NAMALWA (cell line): ENCODE measurements at regions not wholly inside any gene's neighbourhood (a gene's known extent, or its start where the extent isn't known, plus 50 kb on each side); places are given as distances from the start of the nearest gene placed in this dataset.

ENCODE experiments used
- DNase-seq: peaks from one replicate; pipeline ENCODE4 v3.0.0-alpha.2; 2015; ENCODE audit warnings: low spot score

GRCh38 chr2:46850742-46851141 is 64.9 kb downstream of the MCFD2 start:
- no peak for DNase-seq

- DNase-seq, result no peak
Measured at GRCh38 chr2:46849721-46850556, 65.7 kb downstream of the MCFD2 start.

GRCh38 chr2:46849046-46849715 is 66.4 kb downstream of the MCFD2 start:
- no peak for DNase-seq

GRCh38 chr2:46848447-46848846 is 67.2 kb downstream of the MCFD2 start:
- peak; percentile 11 for DNase-seq

- no peak for DNase-seq
Measured at GRCh38 chr2:46847726-46848412, 67.7 kb downstream of the MCFD2 start.

GRCh38 chr2:46847185-46847710 is 68.4 kb downstream of the MCFD2 start:
- DNase-seq, result no peak

GRCh38 chr2:46846536-46846935 is 69.1 kb downstream of the MCFD2 start:
- DNase-seq, result no peak

- no peak for DNase-seq
Measured at GRCh38 chr2:46845542-46846486, 69.8 kb downstream of the MCFD2 start.

GRCh38 chr2:46844443-46844842 is 71.2 kb downstream of the MCFD2 start:
- no peak for DNase-seq

GRCh38 chr2:46844034-46844433 is 71.6 kb downstream of the MCFD2 start:
- no peak for DNase-seq

GRCh38 chr2:46843316-46843715 is 72.3 kb downstream of the MCFD2 start:
- no peak for DNase-seq

- no peak for DNase-seq
Measured at GRCh38 chr2:46842876-46843275, 72.7 kb downstream of the MCFD2 start.

- DNase-seq, result peak; percentile 16
Measured at GRCh38 chr2:46841621-46842020, 74.0 kb downstream of the MCFD2 start.

GRCh38 chr2:46839045-46839444 is 76.6 kb downstream of the MCFD2 start:
- DNase-seq, result no peak

- no peak for DNase-seq
Measured at GRCh38 chr2:46837704-46838103, 77.9 kb downstream of the MCFD2 start.

GRCh38 chr2:46837112-46837454 is 78.5 kb downstream of the MCFD2 start:
- DNase-seq, result no peak

- DNase-seq, result no peak
Measured at GRCh38 chr2:46836295-46837111, 79.1 kb downstream of the MCFD2 start.

- no peak for DNase-seq
Measured at GRCh38 chr2:46835520-46835919, 80.1 kb downstream of the MCFD2 start.

GRCh38 chr2:46832543-46832942 is 83.1 kb downstream of the MCFD2 start:
- DNase-seq, result no peak

GRCh38 chr2:46831869-46832265 is 83.7 kb downstream of the MCFD2 start:
- no peak for DNase-seq
